ENCODE measurements at regions not wholly inside any gene's neighbourhood (a gene's known extent, or its start where the extent isn't known, plus 50 kb on each side); places are given as distances from the start of the nearest gene placed in this dataset.

DNA sequence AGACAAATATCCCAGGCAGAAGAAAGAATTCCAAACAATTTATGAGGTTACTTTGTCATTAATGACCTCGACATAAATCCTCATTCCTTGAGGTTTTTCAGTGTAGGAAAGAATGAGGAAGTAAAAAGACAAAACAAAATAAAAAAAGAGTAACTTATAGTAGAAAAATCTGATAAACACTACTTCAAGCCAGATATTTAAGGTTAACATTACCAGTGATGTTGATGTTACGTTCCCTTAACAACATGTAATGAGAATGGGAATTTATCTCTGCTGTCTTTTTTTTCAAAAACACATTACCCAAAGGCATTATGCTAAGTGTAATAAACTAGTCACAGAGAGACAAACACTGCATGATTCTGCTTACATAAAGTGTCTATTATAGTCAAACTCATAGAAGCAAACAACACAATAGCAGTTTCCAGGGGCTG lies 935.1 kb downstream of the SLITRK1 start:
- Histone ChIP-seq H3K27me3 (no peaks in the 10 kb centered on the region), H3K27ac (no peak overlapping the region), H3K9me3 (no peaks in the 10 kb centered on the region), H3K4me3 (no peak overlapping the region), H3K4me1 (no peaks in the 10 kb centered on the region), H3K36me3 (no peaks in the 10 kb centered on the region)
- DNase-seq (ENCODE audit: low spot score), result no peak
- TF ChIP-seq, protein P1, sequence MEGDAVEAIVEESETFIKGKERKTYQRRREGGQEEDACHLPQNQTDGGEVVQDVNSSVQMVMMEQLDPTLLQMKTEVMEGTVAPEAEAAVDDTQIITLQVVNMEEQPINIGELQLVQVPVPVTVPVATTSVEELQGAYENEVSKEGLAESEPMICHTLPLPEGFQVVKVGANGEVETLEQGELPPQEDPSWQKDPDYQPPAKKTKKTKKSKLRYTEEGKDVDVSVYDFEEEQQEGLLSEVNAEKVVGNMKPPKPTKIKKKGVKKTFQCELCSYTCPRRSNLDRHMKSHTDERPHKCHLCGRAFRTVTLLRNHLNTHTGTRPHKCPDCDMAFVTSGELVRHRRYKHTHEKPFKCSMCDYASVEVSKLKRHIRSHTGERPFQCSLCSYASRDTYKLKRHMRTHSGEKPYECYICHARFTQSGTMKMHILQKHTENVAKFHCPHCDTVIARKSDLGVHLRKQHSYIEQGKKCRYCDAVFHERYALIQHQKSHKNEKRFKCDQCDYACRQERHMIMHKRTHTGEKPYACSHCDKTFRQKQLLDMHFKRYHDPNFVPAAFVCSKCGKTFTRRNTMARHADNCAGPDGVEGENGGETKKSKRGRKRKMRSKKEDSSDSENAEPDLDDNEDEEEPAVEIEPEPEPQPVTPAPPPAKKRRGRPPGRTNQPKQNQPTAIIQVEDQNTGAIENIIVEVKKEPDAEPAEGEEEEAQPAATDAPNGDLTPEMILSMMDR (IDR thresholded peaks at IDR 0.05), result no peak

DNA sequence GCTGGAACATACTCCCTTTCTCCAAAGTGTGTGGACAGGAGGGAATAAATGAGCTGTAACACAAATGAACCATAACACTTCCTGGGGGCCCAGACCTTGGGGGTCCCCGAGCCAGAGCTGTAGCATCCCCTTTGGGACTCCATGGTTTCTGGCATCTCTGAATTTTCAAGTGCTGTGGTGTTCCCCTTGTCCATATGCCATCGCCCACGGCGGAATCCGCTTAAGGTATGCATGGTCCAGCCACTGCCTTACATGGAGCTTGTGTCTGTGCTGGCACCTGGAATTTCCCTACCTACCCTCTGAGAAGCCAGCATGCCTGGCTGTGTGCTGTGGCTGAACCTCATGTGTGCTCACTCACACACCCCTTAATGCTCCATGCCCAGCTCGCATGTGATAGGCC lies 943.6 kb downstream of the SLITRK1 start:
- Histone ChIP-seq H3K27me3 (no peaks in the 10 kb centered on the region), H3K9me3 (no peaks in the 10 kb centered on the region), H3K36me3 (no peaks in the 10 kb centered on the region), H3K27ac (no peak overlapping the region), H3K4me1 (no peaks in the 10 kb centered on the region), H3K4me3 (no peak overlapping the region)
- TF ChIP-seq, protein P1 (IDR thresholded peaks at IDR 0.05), result no peak
- DNase-seq (ENCODE audit: low spot score), result no peak

- no peak for DNase-seq (ENCODE audit: low spot score)
- Histone ChIP-seq H3K9me3 (no peaks in the 10 kb centered on the region), H3K27ac (no peak overlapping the region), H3K36me3 (no peaks in the 10 kb centered on the region), H3K4me3 (no peak overlapping the region), H3K4me1 (no peaks in the 10 kb centered on the region), H3K27me3 (no peaks in the 10 kb centered on the region)
- TF ChIP-seq, protein P1 (IDR thresholded peaks at IDR 0.05), result no peak
These were observed 948.3 kb downstream of the SLITRK1 start for GRCh38 chr13:82934000-82934399.

GRCh38 chr13:82925114-82925513 lies 957.2 kb downstream of the SLITRK1 start:
- no peaks in the 10 kb centered on the region for H3K36me3 ChIP-seq
- no peak overlapping the region for H3K27ac ChIP-seq
- no peak overlapping the region for H3K4me3 ChIP-seq
- TF ChIP-seq, protein P1 (IDR thresholded peaks at IDR 0.05), result no peak
- H3K27me3 ChIP-seq, result no peaks in the 10 kb centered on the region
- H3K9me3 ChIP-seq, result no peaks in the 10 kb centered on the region
- no peak for DNase-seq (ENCODE audit: low spot score)
- no peaks in the 10 kb centered on the region for H3K4me1 ChIP-seq

- no peaks in the 10 kb centered on the region for H3K27me3 ChIP-seq
- H3K27ac ChIP-seq, result no peak overlapping the region
- no peaks in the 10 kb centered on the region for H3K4me1 ChIP-seq
- no peaks in the 10 kb centered on the region for H3K36me3 ChIP-seq
- no peaks in the 10 kb centered on the region for H3K9me3 ChIP-seq
- TF ChIP-seq, protein P1 (IDR thresholded peaks at IDR 0.05), result no peak
- H3K4me3 ChIP-seq, result no peak overlapping the region
- DNase-seq (ENCODE audit: low spot score), result no peak
These were observed 964.3 kb downstream of the SLITRK1 start for GRCh38 chr13:82917984-82918383.

DNA sequence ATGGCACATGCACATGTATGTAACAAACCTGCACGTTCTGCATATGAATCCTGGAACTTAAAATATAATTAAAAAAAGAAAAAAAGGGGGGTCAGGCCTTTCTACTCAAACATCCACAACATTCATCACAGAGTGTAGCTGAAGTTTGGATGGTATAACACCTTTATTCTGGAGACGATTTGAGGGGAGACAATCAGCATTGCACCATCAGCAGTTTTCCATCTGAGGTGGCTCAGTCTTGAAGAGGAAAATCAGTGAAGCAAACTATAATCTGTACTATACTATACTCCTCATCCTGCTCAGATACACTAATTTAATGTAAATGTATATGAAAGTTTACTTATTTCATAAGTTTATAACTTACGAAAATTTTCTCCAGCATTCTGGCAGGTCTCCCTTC lies 969.7 kb downstream of the SLITRK1 start:
- TF ChIP-seq, protein P1 (IDR thresholded peaks at IDR 0.05), result no peak
- H3K27ac ChIP-seq, result no peak overlapping the region
- DNase-seq (ENCODE audit: low spot score), result no peak
- H3K9me3 ChIP-seq, result no peaks in the 10 kb centered on the region
- H3K4me1 ChIP-seq, result no peaks in the 10 kb centered on the region
- H3K4me3 ChIP-seq, result no peak overlapping the region
- H3K36me3 ChIP-seq, result no peaks in the 10 kb centered on the region
- no peaks in the 10 kb centered on the region for H3K27me3 ChIP-seq
